ENCODE measurements at regions not wholly inside any gene's neighbourhood (a gene's known extent, or its start where the extent isn't known, plus 50 kb on each side); places are given as distances from the start of the nearest gene placed in this dataset.

GRCh38 chr18:45328296-45328695 lies 287.0 kb upstream of the SLC14A2 start:
- TF ChIP-seq POLR2A (IDR thresholded peaks at IDR 0.05) = no peak
- TF ChIP-seq CTCF (IDR thresholded peaks at IDR 0.05 in 4 of 5, conservative IDR thresholded peaks at IDR 0.05 in 1 of 5) = no peak
- H3K9me3 ChIP-seq = no peaks in the 10 kb centered on the region
- ATAC-seq = peak in 1 of 2 donors; percentile 20
- intact Hi-C loops (cut with DNase I; ENCODE audit: low total_unique reads) = loop anchor here (5.0 kb wide), 1 partner anchor 506 kb away; no protein-coding TSS in a partner anchor
- in situ Hi-C loops (cut with MboI; ENCODE audit: low sequenced_read_pairs in 4 of 4) = loop anchor here in 1 of 4 donors (10.0 kb wide), 1 partner anchor 523 kb away; no protein-coding TSS in a partner anchor
- no peaks in the 10 kb centered on the region for H3K36me3 ChIP-seq
- peaks cover 78 to 82% of the 10 kb centered on the region in 2 donors for H3K4me1 ChIP-seq
- peak; percentile 23 to 65 for DNase-seq
- H3K27me3 ChIP-seq = no peaks in the 10 kb centered on the region
- H3K4me3 ChIP-seq = no peak overlapping the region
- peak overlapping the region; percentile 82 to 92 (median 90) for H3K27ac ChIP-seq

- DNase-seq = no peak
- in situ Hi-C loops (cut with MboI; ENCODE audit: low sequenced_read_pairs in 4 of 4) = loop anchor here in 1 of 4 donors (10.0 kb wide), 1 partner anchor 524 kb away; no protein-coding TSS in a partner anchor
- peak overlapping the region; percentile 82 to 92 (median 90) for H3K27ac ChIP-seq
- H3K9me3 ChIP-seq = no peaks in the 10 kb centered on the region
- intact Hi-C loops (cut with DNase I; ENCODE audit: low total_unique reads) = loop anchor here (5.0 kb wide), 1 partner anchor 507 kb away; no protein-coding TSS in a partner anchor
- peaks cover 73 to 82% of the 10 kb centered on the region in 2 donors for H3K4me1 ChIP-seq
- ATAC-seq = no peak
- no peak overlapping the region for H3K4me3 ChIP-seq
- H3K36me3 ChIP-seq = no peaks in the 10 kb centered on the region
- H3K27me3 ChIP-seq = no peaks in the 10 kb centered on the region
- TF ChIP-seq POLR2A (IDR thresholded peaks at IDR 0.05) (no peak), CTCF (IDR thresholded peaks at IDR 0.05 in 4 of 5, conservative IDR thresholded peaks at IDR 0.05 in 1 of 5) (no peak)
Observed at GRCh38 chr18:45328811-45329210, 286.5 kb upstream of the SLC14A2 start.

- no peak for DNase-seq
- Histone ChIP-seq H3K4me1 (peaks cover 68 to 83% of the 10 kb centered on the region in 2 donors), H3K4me3 (no peak overlapping the region), H3K27ac (peak overlapping the region; percentile 82 to 92 (median 90)), H3K27me3 (no peaks in the 10 kb centered on the region), H3K36me3 (no peaks in the 10 kb centered on the region), H3K9me3 (no peaks in the 10 kb centered on the region)
- intact Hi-C loops (cut with DNase I; ENCODE audit: low total_unique reads) (loop anchor here (5.0 kb wide), 1 partner anchor 507 kb away; no protein-coding TSS in a partner anchor), in situ Hi-C loops (cut with MboI; ENCODE audit: low sequenced_read_pairs in 4 of 4) (loop anchor here in 1 of 4 donors (10.0 kb wide), 1 partner anchor 525 kb away; no protein-coding TSS in a partner anchor)
- no peak for ATAC-seq
- no peak for TF ChIP-seq POLR2A (IDR thresholded peaks at IDR 0.05)
- no peak for TF ChIP-seq CTCF (IDR thresholded peaks at IDR 0.05 in 4 of 5, conservative IDR thresholded peaks at IDR 0.05 in 1 of 5)
Observed at GRCh38 chr18:45329316-45329715, 286.0 kb upstream of the SLC14A2 start.

GRCh38 chr18:45330170-45330594 lies 285.1 kb upstream of the SLC14A2 start:
- intact Hi-C loops (cut with DNase I; ENCODE audit: low total_unique reads) (no loop called here), in situ Hi-C loops (cut with MboI; ENCODE audit: low sequenced_read_pairs in 4 of 4) (no loop called here)
- peak overlapping the region; percentile 82 to 92 (median 90) for H3K27ac ChIP-seq
- TF ChIP-seq CTCF (IDR thresholded peaks at IDR 0.05 in 4 of 5, conservative IDR thresholded peaks at IDR 0.05 in 1 of 5) (no peak), POLR2A (IDR thresholded peaks at IDR 0.05) (no peak)
- no peaks in the 10 kb centered on the region for H3K27me3 ChIP-seq
- ATAC-seq = peak; percentile 86 to 87
- H3K4me3 ChIP-seq = no peak overlapping the region
- DNase-seq = peak; percentile 67 to 81
- H3K4me1 ChIP-seq = peaks cover 62 to 79% of the 10 kb centered on the region in 2 donors
- no peaks in the 10 kb centered on the region for H3K36me3 ChIP-seq
- no peaks in the 10 kb centered on the region for H3K9me3 ChIP-seq
